MCF 10A (cell line): ENCODE measurements at regions not wholly inside any gene's neighbourhood (a gene's known extent, or its start where the extent isn't known, plus 50 kb on each side); places are given as distances from the start of the nearest gene placed in this dataset.

Experiments used
- BruUV-seq: library from RNA; stranded (reverse); fragments of 400-500 nt; replicated peaks from 2 replicates; lab custom pipeline; 2021; lab: Mats Ljungman, UMichigan
- CTCF ChIA-PET: fragments of 300-600 bp; sonication (Branson Sonifier 250); formaldehyde crosslinking; extraction: SDS; loops from one replicate; lab custom pipeline; 2021; ENCODE audit warnings: antibody characterized with exemption, inconsistent platforms; lab: Yijun Ruan, JAX
- POLR2A ChIA-PET: fragments of 300-600, 350-650 bp; sonication (Branson Sonifier 250); formaldehyde crosslinking; extraction: SDS; loops from one replicate; lab custom pipeline; 2020; ENCODE audit warnings: antibody characterized with exemption, inconsistent platforms; lab: Yijun Ruan, JAX
- DNase-seq: peaks from one replicate; pipeline ENCODE4 v3.0.0-alpha.2; 2018; ENCODE audit not compliant: unreplicated experiment
- H3K27ac Mint-ChIP-seq: one replicate; pipeline ENCODE4 v1.8.0; 2022; ENCODE audit warnings: mild to moderate bottlenecking, low read depth, mixed read lengths; ENCODE audit not compliant: unreplicated experiment
- H3K27me3 Mint-ChIP-seq: one replicate; pipeline ENCODE4 v1.8.0; 2022; ENCODE audit warnings: mixed read lengths; ENCODE audit not compliant: insufficient read depth, unreplicated experiment
- H3K36me3 Mint-ChIP-seq: one replicate; pipeline ENCODE4 v1.8.0; 2022; ENCODE audit warnings: mild to moderate bottlenecking, moderate library complexity, mixed read lengths; ENCODE audit not compliant: insufficient read depth, unreplicated experiment
- H3K4me1 Mint-ChIP-seq: one replicate; pipeline ENCODE4 v1.8.0; 2022; ENCODE audit warnings: mixed read lengths; ENCODE audit not compliant: insufficient read depth, unreplicated experiment
- H3K4me3 Mint-ChIP-seq: one replicate; pipeline ENCODE4 v1.8.0; 2022; ENCODE audit warnings: mild to moderate bottlenecking, moderate library complexity, mixed read lengths; ENCODE audit not compliant: unreplicated experiment
- H3K9me3 Mint-ChIP-seq: one replicate; pipeline ENCODE4 v1.8.0; 2022; ENCODE audit warnings: mixed read lengths; ENCODE audit not compliant: unreplicated experiment
- CTCF ChIP-seq: fragments of 200-600 bp; IDR thresholded peaks from one replicate; pipeline ENCODE4 v1.8.0; 2022; ENCODE audit warnings: antibody characterized with exemption, mild to moderate bottlenecking; ENCODE audit not compliant: unreplicated experiment
- intact Hi-C: fragments of 100-400 bp; cut with micrococcal nuclease; formaldehyde crosslinking; loops from 2 replicates; pipeline ENCODE4 v1.14.1; 2022

- ChIA-PET CTCF (no interaction called here), POLR2A (no interaction called here)
- no peak for DNase-seq
- Mint-ChIP-seq H3K4me3 (no peak overlapping the region), H3K9me3 (no peaks in the 10 kb centered on the region), H3K36me3 (no peaks in the 10 kb centered on the region), H3K4me1 (peaks cover 5% of the 10 kb centered on the region), H3K27me3 (peaks cover 11% of the 10 kb centered on the region), H3K27ac (no peak overlapping the region)
- intact Hi-C loops: no loop called here
- BruUV-seq: no TSS peak
- no peak for TF ChIP-seq CTCF
Measured at GRCh38 chr10:29005988-29006387, 282.9 kb upstream of the LYZL1 start.

GRCh38 chr10:29007370-29007747 is 281.5 kb upstream of the LYZL1 start:
- Mint-ChIP-seq H3K4me3 (no peak overlapping the region), H3K27ac (no peak overlapping the region), H3K36me3 (no peaks in the 10 kb centered on the region), H3K4me1 (peaks cover 5% of the 10 kb centered on the region), H3K9me3 (no peaks in the 10 kb centered on the region), H3K27me3 (peaks cover 11% of the 10 kb centered on the region)
- ChIA-PET CTCF (no interaction called here), POLR2A (no interaction called here)
- BruUV-seq: no TSS peak
- intact Hi-C loops: no loop called here
- TF ChIP-seq CTCF: no peak
- no peak for DNase-seq

- H3K4me3 Mint-ChIP-seq: no peak overlapping the region
- CTCF ChIA-PET: interaction anchor here (0.8 to 0.9 kb wide), 2 partner anchors 10 to 344 kb away, joined by 3 read pairs; no protein-coding TSS in a partner anchor
Measured at GRCh38 chr10:29007748-29008610, 280.9 kb upstream of the LYZL1 start.

GRCh38 chr10:29009464-29009863 is 279.4 kb upstream of the LYZL1 start:
- no peak overlapping the region for H3K4me3 Mint-ChIP-seq
- no peaks in the 10 kb centered on the region for H3K9me3 Mint-ChIP-seq
- peaks cover 11% of the 10 kb centered on the region for H3K27me3 Mint-ChIP-seq
- peaks cover 5% of the 10 kb centered on the region for H3K4me1 Mint-ChIP-seq
- no TSS peak for BruUV-seq
- TF ChIP-seq CTCF: no peak
- ChIA-PET POLR2A (no interaction called here), CTCF (no interaction called here)
- intact Hi-C loops: no loop called here
- no peak overlapping the region for H3K27ac Mint-ChIP-seq
- DNase-seq: no peak
- H3K36me3 Mint-ChIP-seq: no peaks in the 10 kb centered on the region

More at GRCh38 chr10:29007748-29008610, 280.9 kb upstream of the LYZL1 start:
- H3K4me1 Mint-ChIP-seq: peaks cover 5% of the 10 kb centered on the region
- intact Hi-C loops: no loop called here
- H3K9me3 Mint-ChIP-seq: no peaks in the 10 kb centered on the region
- H3K36me3 Mint-ChIP-seq: no peaks in the 10 kb centered on the region
- no peak for TF ChIP-seq CTCF
- POLR2A ChIA-PET: no interaction called here
- BruUV-seq: no TSS peak
- H3K27me3 Mint-ChIP-seq: peaks cover 11% of the 10 kb centered on the region
- DNase-seq: no peak
- H3K27ac Mint-ChIP-seq: no peak overlapping the region
